ENCODE measurements at regions not wholly inside any gene's neighbourhood (a gene's known extent, or its start where the extent isn't known, plus 50 kb on each side); places are given as distances from the start of the nearest gene placed in this dataset.

GRCh38 chr1:232184561-232185530 lies 445.1 kb downstream of the SIPA1L2 start:
- no peaks in the 10 kb centered on the region for H3K4me1 ChIP-seq
- TF ChIP-seq, protein P1, sequence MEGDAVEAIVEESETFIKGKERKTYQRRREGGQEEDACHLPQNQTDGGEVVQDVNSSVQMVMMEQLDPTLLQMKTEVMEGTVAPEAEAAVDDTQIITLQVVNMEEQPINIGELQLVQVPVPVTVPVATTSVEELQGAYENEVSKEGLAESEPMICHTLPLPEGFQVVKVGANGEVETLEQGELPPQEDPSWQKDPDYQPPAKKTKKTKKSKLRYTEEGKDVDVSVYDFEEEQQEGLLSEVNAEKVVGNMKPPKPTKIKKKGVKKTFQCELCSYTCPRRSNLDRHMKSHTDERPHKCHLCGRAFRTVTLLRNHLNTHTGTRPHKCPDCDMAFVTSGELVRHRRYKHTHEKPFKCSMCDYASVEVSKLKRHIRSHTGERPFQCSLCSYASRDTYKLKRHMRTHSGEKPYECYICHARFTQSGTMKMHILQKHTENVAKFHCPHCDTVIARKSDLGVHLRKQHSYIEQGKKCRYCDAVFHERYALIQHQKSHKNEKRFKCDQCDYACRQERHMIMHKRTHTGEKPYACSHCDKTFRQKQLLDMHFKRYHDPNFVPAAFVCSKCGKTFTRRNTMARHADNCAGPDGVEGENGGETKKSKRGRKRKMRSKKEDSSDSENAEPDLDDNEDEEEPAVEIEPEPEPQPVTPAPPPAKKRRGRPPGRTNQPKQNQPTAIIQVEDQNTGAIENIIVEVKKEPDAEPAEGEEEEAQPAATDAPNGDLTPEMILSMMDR (IDR thresholded peaks at IDR 0.05): no peak
- ATAC-seq: no peak
- DNase-seq: no peak
- intact Hi-C loops (cut with DNase I): no loop called here
- no peak overlapping the region for H3K27ac ChIP-seq
- no peak overlapping the region for H3K4me3 ChIP-seq
- no peaks in the 10 kb centered on the region for H3K9me3 ChIP-seq
- H3K36me3 ChIP-seq: no peaks in the 10 kb centered on the region
- H3K27me3 ChIP-seq: no peaks in the 10 kb centered on the region

DNA sequence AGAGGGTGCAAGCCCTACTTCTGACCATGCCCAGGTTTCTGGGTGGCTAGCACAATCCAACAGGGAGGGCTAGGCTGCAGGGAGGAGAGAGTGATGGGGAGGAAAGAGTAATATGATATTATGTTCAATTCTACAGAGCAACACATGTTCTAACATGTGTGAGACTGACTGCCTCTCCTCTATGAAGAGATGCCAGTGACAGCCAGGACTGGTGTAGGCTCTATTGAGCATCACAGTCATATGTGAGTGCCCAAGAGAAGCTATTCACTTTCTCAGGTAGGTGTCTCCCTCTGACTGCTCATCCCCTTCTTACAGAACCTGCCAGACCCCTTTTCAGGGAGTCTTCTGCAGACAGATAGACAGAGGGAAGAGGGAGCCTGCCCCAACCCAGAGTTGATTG lies 446.1 kb downstream of the SIPA1L2 start:
- H3K27me3 ChIP-seq: no peaks in the 10 kb centered on the region
- H3K9me3 ChIP-seq: no peaks in the 10 kb centered on the region
- intact Hi-C loops (cut with DNase I): no loop called here
- TF ChIP-seq, protein P1 (IDR thresholded peaks at IDR 0.05): no peak
- no peaks in the 10 kb centered on the region for H3K4me1 ChIP-seq
- no peak overlapping the region for H3K4me3 ChIP-seq
- H3K27ac ChIP-seq: no peak overlapping the region
- H3K36me3 ChIP-seq: no peaks in the 10 kb centered on the region
- no peak for ATAC-seq
- DNase-seq: no peak

GRCh38 chr1:232183266-232183800 lies 446.6 kb downstream of the SIPA1L2 start:
- H3K9me3 ChIP-seq: no peaks in the 10 kb centered on the region

GRCh38 chr1:232182236-232182635 lies 447.7 kb downstream of the SIPA1L2 start:
- Histone ChIP-seq H3K4me1 (no peaks in the 10 kb centered on the region), H3K36me3 (no peaks in the 10 kb centered on the region), H3K27me3 (no peaks in the 10 kb centered on the region), H3K27ac (no peak overlapping the region), H3K9me3 (no peaks in the 10 kb centered on the region), H3K4me3 (no peak overlapping the region)
- ATAC-seq: no peak
- TF ChIP-seq, protein P1 (IDR thresholded peaks at IDR 0.05): no peak
- no peak for DNase-seq
- intact Hi-C loops (cut with DNase I): no loop called here

More at GRCh38 chr1:232183266-232183800, 446.6 kb downstream of the SIPA1L2 start:
- no peak overlapping the region for H3K27ac ChIP-seq
- intact Hi-C loops (cut with DNase I): no loop called here
- no peak overlapping the region for H3K4me3 ChIP-seq
- H3K27me3 ChIP-seq: no peaks in the 10 kb centered on the region
- H3K36me3 ChIP-seq: no peaks in the 10 kb centered on the region
- TF ChIP-seq, protein P1 (IDR thresholded peaks at IDR 0.05): no peak
- ATAC-seq (no peak), DNase-seq (no peak)
- no peaks in the 10 kb centered on the region for H3K4me1 ChIP-seq

- TF ChIP-seq, protein P1 (IDR thresholded peaks at IDR 0.05): no peak
- Histone ChIP-seq H3K27ac (no peak overlapping the region), H3K36me3 (no peaks in the 10 kb centered on the region), H3K27me3 (no peaks in the 10 kb centered on the region), H3K9me3 (no peaks in the 10 kb centered on the region), H3K4me3 (no peak overlapping the region), H3K4me1 (no peaks in the 10 kb centered on the region)
- DNase-seq (no peak), ATAC-seq (no peak)
- intact Hi-C loops (cut with DNase I): no loop called here
Observed at GRCh38 chr1:232180779-232181136, 449.2 kb downstream of the SIPA1L2 start.

Data from upper lobe of right lung (tissue), 1 donor.